Small intestine (tissue), 7 donors: ENCODE measurements at regions not wholly inside any gene's neighbourhood (a gene's known extent, or its start where the extent isn't known, plus 50 kb on each side); places are given as distances from the start of the nearest gene placed in this dataset.

Experiments used
- DNase-seq, 2 donors: peaks; one replicate each; pipeline versions ENCODE4 v3.0.0 to v3.0.0-alpha.2; 2013
- FAIRE-seq: peaks from 2 replicates; lab custom pipeline; 2012; peaks lifted over from hg19 to GRCh38; lab: Jason Lieb, UNC
- H3K27ac ChIP-seq, 3 donors: one replicate each; pipeline ENCODE4 v1.5.1; 2013; ENCODE audit warnings: low read length in 2 of 3, mild to moderate bottlenecking in 2 of 3, control low read depth in 1 of 3, inconsistent platforms in 1 of 3, low read depth in 1 of 3, moderate library complexity in 1 of 3
- H3K27me3 ChIP-seq, 3 donors: one replicate each; pipeline ENCODE4 v1.6.1; 2013; ENCODE audit warnings: low read length in 3 of 3, inconsistent platforms in 1 of 3; ENCODE audit not compliant: control insufficient read depth in 3 of 3, insufficient read depth in 3 of 3
- H3K36me3 ChIP-seq, 3 donors: one replicate each; pipeline ENCODE4 v1.6.1; 2013; ENCODE audit warnings: low read length in 3 of 3, inconsistent platforms in 1 of 3, low read depth in 1 of 3, mild to moderate bottlenecking in 1 of 3, moderate library complexity in 1 of 3; ENCODE audit not compliant: control insufficient read depth in 3 of 3, insufficient read depth in 2 of 3
- H3K4me1 ChIP-seq, 3 donors: one replicate each; pipeline ENCODE4 v1.6.1; 2013; ENCODE audit warnings: low read length in 2 of 3, inconsistent platforms in 1 of 3, low read depth in 1 of 3, mild to moderate bottlenecking in 1 of 3, moderate library complexity in 1 of 3; ENCODE audit not compliant: control insufficient read depth in 3 of 3, insufficient read depth in 2 of 3
- H3K4me3 ChIP-seq, 3 donors: one replicate each; pipeline ENCODE4 v1.5.1; 2013; ENCODE audit warnings: low read length in 3 of 3, control low read depth in 1 of 3, inconsistent platforms in 1 of 3, low read depth in 1 of 3, mild to moderate bottlenecking in 1 of 3, moderate library complexity in 1 of 3
- H3K9me3 ChIP-seq, 2 donors: one replicate each; pipeline ENCODE4 v1.6.1; 2013; ENCODE audit warnings: low read depth in 1 of 2, low read length in 1 of 2; ENCODE audit not compliant: control insufficient read depth in 2 of 2, insufficient read depth in 1 of 2
- WGBS, 3 donors: extraction: QIAGEN DNeasy Blood & Tissue Kit; methylation state at CpG; one replicate each; pipeline ENCODE4 v1.1.7; 2013; 5-methylcytosine and 5-hydroxymethylcytosine counted together
- donor health status: healthy with polysubstance abuse.
- donor health status: control.
- donor health status: control.
- donor health status: Bipolar disorder and iron deficiency.
- donor health status: healthy.

DNA sequence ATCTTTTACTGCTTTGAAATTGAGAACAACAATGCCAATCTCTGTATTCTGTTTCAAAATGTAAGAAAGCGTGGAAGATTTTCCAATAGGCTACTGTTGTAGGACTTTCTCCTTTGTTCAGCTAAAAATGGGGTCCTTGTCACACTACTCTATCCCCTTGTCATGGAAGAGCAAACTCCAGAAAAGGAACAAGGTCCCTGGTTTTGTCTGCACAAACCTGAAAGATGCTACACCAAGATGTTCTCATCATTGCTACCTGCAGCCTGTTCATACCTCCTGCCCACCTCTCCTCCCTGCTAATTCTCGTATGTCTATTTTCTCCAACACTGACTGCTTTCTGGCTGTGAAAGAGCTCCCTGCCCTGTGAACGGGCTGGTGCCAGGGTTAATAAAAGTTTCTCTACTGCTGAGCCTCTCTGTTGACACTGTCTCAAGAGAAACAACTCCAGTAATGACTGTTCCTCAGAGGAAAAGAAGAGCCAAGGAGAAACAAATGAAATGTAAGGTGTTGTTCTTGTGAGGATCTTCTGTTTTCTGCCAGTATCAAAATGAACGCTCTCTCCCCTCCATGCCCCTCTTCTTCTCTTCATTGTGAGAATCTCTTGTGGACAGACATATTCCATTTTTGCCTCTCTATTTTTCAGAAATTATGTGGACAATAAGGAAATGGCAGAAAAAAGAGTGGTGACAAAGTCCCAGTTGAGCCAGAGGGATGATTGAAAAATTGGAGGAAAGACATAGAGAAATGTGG lies 287.1 kb downstream of the ADGB start:
- Histone ChIP-seq H3K27ac (peak overlapping the region in 1 of 3 donors; percentile 53), H3K36me3 (no peaks in the 10 kb centered on the region), H3K27me3 (no peaks in the 10 kb centered on the region), H3K4me3 (no peak overlapping the region), H3K9me3 (peaks cover 0 to 4% of the 10 kb centered on the region in 2 donors), H3K4me1 (peaks cover 0 to 21% (median 0%) of the 10 kb centered on the region in 3 donors)
- DNase-seq (peak in 1 of 2 donors; percentile 28), FAIRE-seq (no peak)
- 44 to 65% (median 49%) methylated on average over 4 of the region's 4 CpGs for WGBS, 3 donors

DNA sequence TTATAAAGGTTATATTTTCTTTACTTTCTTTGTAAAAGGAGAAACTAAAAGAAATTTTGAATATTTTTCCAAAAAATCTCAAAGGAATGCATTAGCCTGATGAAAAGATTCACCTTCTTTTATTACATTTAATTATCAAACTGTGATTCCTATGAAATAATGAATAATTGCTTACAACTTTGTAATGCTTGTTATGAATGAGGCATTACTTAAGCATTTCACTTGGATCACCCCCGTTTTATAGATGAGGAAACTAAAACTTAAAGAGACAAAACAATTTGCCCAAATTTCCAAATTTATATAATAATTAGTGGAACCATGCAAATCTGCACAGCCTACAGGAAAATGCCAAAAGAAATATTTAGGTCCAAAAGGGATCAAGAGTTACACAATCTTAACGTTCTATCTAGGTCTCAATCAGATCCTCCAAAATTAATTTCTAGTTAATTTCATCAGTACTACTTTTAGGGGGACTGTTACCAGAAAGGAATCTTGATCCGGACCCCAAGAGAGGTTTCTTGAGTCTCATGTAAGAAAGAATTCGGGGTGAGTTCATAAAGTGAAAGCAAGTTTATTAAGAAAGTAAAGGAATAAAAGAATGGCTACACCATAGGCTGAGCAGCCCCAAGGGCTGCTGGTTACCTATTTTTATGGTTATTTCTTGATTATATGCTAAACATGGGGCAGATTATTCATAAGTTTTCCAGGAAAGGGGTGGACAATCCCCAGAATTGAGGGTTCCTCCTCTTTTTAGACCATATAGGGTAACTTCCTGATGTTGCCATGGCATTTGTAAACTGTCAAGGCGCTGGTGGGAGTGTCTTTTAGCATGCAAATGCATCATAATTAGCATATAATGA lies 288.0 kb downstream of the ADGB start:
- H3K9me3 ChIP-seq: peaks cover 0 to 4% of the 10 kb centered on the region in 2 donors
- no peaks in the 10 kb centered on the region for H3K27me3 ChIP-seq
- DNase-seq (no peak), FAIRE-seq (no peak)
- H3K27ac ChIP-seq: no peak overlapping the region
- H3K4me1 ChIP-seq: peaks cover 0 to 21% (median 0%) of the 10 kb centered on the region in 3 donors
- 84 to 91% (median 90%) methylated on average over 5 of the region's 5 CpGs for WGBS, 3 donors
- H3K36me3 ChIP-seq: no peaks in the 10 kb centered on the region
- H3K4me3 ChIP-seq: no peak overlapping the region

DNA sequence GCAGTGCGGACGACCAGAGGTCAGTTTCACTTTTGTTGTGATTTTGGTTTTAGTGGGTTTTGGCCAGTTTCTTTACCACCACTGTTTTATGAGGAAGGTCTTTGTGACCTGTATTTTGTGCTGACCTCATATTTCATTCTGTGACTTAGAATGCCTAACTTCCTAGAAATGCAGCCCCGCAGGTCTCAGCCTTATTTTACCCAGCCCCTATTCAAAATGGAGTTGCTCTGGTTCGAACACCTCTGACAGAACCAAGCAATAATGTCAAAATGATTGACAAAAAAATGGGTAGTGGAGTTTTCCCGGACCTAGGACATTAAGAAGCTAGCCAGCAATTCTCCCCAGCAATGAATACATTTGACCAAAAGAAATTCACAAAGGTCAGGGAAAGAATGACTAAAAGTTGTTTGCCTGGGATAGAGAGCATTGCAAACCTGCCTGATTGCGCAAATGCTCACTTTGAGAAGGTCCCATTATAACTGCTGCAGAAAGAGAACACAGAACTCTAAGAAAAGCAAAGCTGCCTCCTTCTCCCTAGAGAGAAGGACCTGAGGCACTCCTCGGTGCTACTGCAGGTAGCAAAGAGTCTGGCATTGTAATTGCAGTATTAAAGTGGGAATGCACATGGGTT lies 288.8 kb downstream of the ADGB start:
- Histone ChIP-seq H3K36me3 (no peaks in the 10 kb centered on the region), H3K27me3 (no peaks in the 10 kb centered on the region), H3K4me3 (no peak overlapping the region), H3K4me1 (peaks cover 0 to 21% (median 0%) of the 10 kb centered on the region in 3 donors), H3K9me3 (peaks cover 0 to 4% of the 10 kb centered on the region in 2 donors), H3K27ac (no peak overlapping the region)
- 87 to 91% (median 90%) methylated on average over 7 of the region's 7 CpGs for WGBS, 3 donors
- no peak for DNase-seq
- FAIRE-seq: no peak

DNA sequence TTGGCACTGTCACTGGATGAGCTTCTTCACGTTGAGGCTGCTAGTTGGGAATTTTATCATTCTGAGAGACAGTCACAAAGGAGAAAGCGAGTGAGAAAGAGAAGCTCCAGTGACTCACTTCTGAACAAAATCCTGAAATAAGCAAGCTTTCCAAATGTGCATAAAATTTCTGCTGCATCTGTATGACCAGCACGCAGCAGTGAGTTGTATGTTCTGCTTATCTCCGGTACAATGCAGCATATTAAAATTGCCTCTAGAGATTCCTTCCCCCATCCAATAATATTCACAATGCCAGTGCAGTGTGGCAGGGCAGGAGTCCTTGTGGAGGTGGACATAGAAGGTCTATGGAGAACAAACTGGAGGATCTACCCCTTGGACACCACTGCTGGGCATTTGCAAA lies 290.5 kb downstream of the ADGB start:
- Histone ChIP-seq H3K27ac (no peak overlapping the region), H3K4me1 (peaks cover 0 to 12% (median 0%) of the 10 kb centered on the region in 3 donors), H3K36me3 (no peaks in the 10 kb centered on the region), H3K4me3 (no peak overlapping the region), H3K27me3 (no peaks in the 10 kb centered on the region), H3K9me3 (no peaks in the 10 kb centered on the region)
- FAIRE-seq (no peak), DNase-seq (no peak)
- 88 to 92% (median 88%) methylated on average over 4 of the region's 4 CpGs for WGBS, 3 donors

- DNase-seq (no peak), FAIRE-seq (no peak)
- WGBS, 3 donors: 81 to 88% (median 84%) methylated on average over 3 of the region's 3 CpGs
- peaks cover 0 to 8% (median 0%) of the 10 kb centered on the region in 3 donors for H3K4me1 ChIP-seq
- no peak overlapping the region for H3K4me3 ChIP-seq
- H3K36me3 ChIP-seq: no peaks in the 10 kb centered on the region
- H3K27ac ChIP-seq: no peak overlapping the region
- no peaks in the 10 kb centered on the region for H3K9me3 ChIP-seq
- no peaks in the 10 kb centered on the region for H3K27me3 ChIP-seq
These were observed 291.4 kb downstream of the ADGB start for GRCh38 chr6:146890172-146890571.

GRCh38 chr6:146890644-146891434 lies 292.1 kb downstream of the ADGB start:
- DNase-seq (no peak), FAIRE-seq (no peak)
- Histone ChIP-seq H3K9me3 (no peaks in the 10 kb centered on the region), H3K27ac (no peak overlapping the region), H3K4me1 (peaks cover 0 to 3% (median 0%) of the 10 kb centered on the region in 3 donors), H3K27me3 (no peaks in the 10 kb centered on the region), H3K4me3 (no peak overlapping the region), H3K36me3 (no peaks in the 10 kb centered on the region)
- WGBS, 3 donors: 91 to 96% (median 91%) methylated on average over 9 of the region's 9 CpGs

DNA sequence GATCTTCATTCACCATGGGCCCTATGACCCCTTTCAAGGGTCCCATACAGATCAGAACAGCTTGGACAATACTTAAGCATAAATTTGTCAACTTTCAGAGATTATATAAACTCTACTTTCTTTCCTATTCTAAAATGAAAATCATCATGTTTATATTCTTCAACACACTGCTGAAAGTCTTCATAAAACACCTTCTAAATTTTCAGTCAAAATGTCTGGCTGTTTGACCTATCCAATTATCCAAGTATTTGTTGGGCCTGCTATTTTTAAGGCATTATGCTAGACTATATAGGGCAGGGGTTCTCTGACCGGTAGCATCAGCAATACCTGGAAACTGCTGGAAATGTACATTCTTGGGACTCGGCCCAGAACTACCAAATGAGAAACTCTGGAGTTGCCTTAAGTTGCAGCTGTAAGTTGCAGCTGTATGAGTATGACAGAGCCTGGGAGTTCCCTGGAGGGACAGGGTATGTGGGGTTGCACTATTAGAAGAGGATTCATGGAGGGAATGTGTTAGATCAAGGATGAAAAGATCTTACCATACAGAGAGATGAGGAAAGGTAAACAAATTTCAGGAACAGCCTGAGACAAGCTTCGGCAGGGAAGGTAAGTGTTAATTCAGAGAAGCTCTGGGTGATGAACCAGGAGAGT lies 293.0 kb downstream of the ADGB start:
- FAIRE-seq: no peak
- no peaks in the 10 kb centered on the region for H3K9me3 ChIP-seq

More for the DNA sequence above, 293.0 kb downstream of the ADGB start:
- 88 to 97% (median 93%) methylated on average over 3 of the region's 3 CpGs for WGBS, 3 donors
- Histone ChIP-seq H3K4me1 (no peaks in the 10 kb centered on the region), H3K4me3 (no peak overlapping the region), H3K27ac (no peak overlapping the region), H3K36me3 (no peaks in the 10 kb centered on the region), H3K27me3 (no peaks in the 10 kb centered on the region)
- DNase-seq: no peak
